ENCODE measurements at regions not wholly inside any gene's neighbourhood (a gene's known extent, or its start where the extent isn't known, plus 50 kb on each side); places are given as distances from the start of the nearest gene placed in this dataset.

DNA sequence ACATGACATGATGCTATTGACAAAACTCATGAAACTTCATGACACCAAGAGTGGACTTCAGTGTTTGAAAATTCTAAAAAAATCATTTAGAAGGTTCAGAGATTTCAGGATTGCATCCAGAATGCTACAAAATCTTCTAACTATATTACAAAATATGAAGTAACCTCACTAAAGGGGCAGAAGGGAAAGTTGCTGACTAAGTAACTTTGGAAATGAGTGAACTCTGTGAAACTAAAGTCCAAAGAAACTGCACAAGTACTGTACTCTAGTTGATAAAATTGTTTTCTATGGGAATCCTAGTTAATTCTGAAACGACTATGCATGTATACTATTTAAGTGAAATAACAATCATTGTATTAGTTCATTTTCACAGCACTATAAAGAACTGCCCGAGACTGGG is 184.4 kb downstream of the LYPLAL1 start:
- TF ChIP-seq, protein P1, sequence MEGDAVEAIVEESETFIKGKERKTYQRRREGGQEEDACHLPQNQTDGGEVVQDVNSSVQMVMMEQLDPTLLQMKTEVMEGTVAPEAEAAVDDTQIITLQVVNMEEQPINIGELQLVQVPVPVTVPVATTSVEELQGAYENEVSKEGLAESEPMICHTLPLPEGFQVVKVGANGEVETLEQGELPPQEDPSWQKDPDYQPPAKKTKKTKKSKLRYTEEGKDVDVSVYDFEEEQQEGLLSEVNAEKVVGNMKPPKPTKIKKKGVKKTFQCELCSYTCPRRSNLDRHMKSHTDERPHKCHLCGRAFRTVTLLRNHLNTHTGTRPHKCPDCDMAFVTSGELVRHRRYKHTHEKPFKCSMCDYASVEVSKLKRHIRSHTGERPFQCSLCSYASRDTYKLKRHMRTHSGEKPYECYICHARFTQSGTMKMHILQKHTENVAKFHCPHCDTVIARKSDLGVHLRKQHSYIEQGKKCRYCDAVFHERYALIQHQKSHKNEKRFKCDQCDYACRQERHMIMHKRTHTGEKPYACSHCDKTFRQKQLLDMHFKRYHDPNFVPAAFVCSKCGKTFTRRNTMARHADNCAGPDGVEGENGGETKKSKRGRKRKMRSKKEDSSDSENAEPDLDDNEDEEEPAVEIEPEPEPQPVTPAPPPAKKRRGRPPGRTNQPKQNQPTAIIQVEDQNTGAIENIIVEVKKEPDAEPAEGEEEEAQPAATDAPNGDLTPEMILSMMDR (IDR thresholded peaks at IDR 0.05; ENCODE audit: insufficient read depth, low read length, missing control alignments): no peak
- ChIA-PET CTCF (no interaction called here), POLR2A (no interaction called here)
- DNase-seq (ENCODE audit: low read depth, low spot score): no peak
- no peak overlapping the region for H3K4me3 ChIP-seq (ENCODE audit: low read depth, low read length)

DNA sequence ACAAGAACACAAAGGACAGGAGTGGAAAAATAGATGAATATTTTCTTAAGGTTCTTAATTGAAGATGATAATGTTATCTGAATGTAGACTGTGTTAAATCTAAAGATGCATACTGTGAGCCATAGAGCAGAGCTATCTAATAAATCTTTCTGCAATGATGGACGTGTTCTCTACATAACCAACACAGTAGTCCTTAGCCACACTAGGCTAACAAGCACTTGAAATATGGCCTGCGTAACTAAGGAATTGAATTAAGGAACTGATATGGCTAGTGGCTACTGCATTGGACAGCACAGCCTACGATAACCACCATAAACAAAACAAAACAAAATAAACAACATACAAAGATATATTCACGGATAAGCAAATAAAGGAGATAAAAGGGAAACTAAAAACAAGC is 181.3 kb downstream of the LYPLAL1 start:
- CTCF ChIA-PET: no interaction called here

DNA sequence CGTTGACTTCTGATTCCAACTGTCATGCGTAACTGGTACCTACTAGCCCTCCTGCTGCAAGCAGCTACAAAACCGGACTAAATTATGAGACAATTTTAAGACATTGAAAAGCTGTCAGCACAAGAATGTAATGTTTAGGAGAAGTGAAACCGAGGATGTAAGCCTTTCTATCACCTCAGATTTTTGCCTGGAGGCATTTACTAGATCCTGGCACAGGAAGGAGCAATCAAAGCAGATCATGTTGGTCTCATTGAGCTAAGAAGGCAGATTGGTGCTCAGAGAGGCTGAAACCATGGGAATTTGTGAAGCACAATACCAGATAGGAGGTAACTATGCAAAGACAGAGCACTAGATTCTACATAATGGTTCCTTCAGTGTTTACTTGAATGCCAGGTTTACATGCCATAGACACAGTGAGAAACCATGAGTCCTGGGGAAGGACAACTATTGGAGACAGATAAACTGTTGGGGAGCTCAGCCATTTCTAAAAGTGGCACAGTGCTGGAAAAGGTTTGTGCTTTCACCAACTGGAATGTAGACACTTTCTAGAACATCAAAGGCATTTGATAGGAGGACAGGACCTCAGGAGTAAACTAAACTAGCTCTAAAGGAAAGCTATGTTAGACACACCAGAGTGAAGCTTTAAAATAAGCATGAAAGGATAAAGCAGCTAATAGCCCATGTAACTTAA is 179.4 kb downstream of the LYPLAL1 start:
- ChIA-PET CTCF (interaction anchor here (1.4 kb wide), 1 partner anchor 33 kb away, joined by 3 read pairs; no protein-coding TSS in a partner anchor), POLR2A (no interaction called here)
- TF ChIP-seq, protein P1 (IDR thresholded peaks at IDR 0.05; ENCODE audit: insufficient read depth, low read length, missing control alignments): no peak
- DNase-seq (ENCODE audit: low read depth, low spot score): no peak
- H3K4me3 ChIP-seq (ENCODE audit: low read depth, low read length): no peak overlapping the region

More for the DNA sequence above, 181.3 kb downstream of the LYPLAL1 start:
- H3K4me3 ChIP-seq (ENCODE audit: low read depth, low read length): no peak overlapping the region
- TF ChIP-seq, protein P1 (IDR thresholded peaks at IDR 0.05; ENCODE audit: insufficient read depth, low read length, missing control alignments): no peak
- DNase-seq (ENCODE audit: low read depth, low spot score): no peak
- POLR2A ChIA-PET: no interaction called here

DNA sequence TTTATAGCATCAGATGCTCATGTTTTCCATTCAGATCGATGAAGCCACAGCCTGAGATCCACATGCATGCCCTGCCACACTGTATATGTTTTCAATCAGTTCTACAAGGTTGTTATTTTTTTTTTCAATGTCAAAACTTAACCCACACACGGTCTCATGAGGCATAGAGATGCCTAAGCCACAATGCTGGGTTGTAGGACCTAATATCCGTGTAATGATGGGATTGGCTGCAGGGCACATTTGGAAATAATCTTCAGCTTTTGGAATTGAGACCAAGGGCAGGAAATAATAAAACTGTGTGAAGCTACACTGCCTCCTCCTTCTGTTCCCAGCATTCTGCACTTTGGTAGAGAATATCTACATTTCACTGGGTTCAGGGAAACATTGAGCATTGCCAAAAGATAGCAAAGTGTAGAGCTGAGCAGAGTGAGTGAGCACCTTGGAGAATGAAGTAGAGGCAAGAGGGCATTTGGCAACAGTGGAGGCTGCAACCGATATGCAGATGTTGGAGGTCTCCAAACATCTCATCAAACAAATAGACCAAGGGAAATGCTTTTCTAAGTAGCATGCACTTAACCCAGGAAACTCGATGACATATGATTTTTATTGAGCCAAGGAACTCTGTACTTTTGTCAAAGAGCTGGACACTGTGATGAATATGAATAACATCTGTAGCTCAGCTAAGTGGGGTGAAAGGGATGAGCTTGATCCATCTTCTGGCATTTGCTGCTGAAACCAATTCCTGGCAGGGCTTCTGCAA is 176.7 kb downstream of the LYPLAL1 start:
- DNase-seq (ENCODE audit: low read depth, low spot score): no peak
- ChIA-PET CTCF (interaction anchor here (1.4 kb wide), 1 partner anchor 35 kb away, joined by 3 read pairs; no protein-coding TSS in a partner anchor), POLR2A (interaction anchor here (0.7 kb wide), 1 partner anchor 177 kb away, joined by 3 read pairs; the partner anchor contains the start of gene LYPLAL1)
- no peak overlapping the region for H3K4me3 ChIP-seq (ENCODE audit: low read depth, low read length)
- TF ChIP-seq, protein P1 (IDR thresholded peaks at IDR 0.05; ENCODE audit: insufficient read depth, low read length, missing control alignments): no peak

DNA sequence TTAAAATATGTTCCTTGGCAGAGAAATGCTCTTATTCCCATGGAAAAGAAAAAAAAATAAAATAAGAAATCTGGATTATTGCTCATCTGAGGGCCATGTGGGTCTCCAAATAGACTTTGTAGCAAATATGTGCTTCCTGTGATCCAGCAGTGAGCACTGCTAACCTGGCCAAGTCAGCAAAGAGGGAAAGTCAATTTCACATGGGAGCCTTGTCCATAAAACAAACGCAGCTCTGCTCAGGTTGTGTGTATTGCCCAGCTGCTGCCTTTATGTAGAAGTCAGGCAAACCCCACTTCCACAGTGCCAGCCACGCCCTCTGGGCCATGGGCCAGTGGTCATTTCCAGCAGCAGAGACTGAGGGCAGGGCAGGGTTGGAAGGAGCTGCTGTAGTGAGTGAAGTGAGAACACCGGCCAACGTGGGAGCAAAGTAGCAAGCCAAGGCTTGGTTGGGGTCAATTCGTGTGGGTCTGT is 174.3 kb downstream of the LYPLAL1 start:
- TF ChIP-seq, protein P1 (IDR thresholded peaks at IDR 0.05; ENCODE audit: insufficient read depth, low read length, missing control alignments): no peak
- no peak for DNase-seq (ENCODE audit: low read depth, low spot score)
- H3K4me3 ChIP-seq (ENCODE audit: low read depth, low read length): no peak overlapping the region
- POLR2A ChIA-PET: no interaction called here
- CTCF ChIA-PET: interaction anchor here (1.2 kb wide), 1 partner anchor 21 kb away, joined by 3 read pairs; no protein-coding TSS in a partner anchor

DNA sequence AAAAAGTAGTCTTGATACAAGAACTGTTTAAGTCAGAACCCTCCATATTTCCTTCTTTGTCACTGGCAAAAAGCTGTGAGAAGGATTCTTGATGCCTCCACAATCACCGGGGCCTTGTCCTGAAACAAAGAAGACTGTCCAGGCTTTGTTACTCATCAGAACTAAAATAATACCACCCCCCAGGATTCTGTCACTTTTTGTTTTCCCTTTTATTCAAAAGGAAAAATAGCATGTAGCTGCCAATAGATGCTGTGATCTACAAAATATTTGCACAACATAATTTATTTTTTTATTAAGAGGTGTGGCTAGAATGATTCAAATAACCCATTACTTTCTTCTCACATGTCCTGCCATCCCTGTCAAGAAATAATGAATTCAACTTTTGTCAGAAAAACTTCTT is 173.7 kb downstream of the LYPLAL1 start:
- TF ChIP-seq, protein P1 (IDR thresholded peaks at IDR 0.05; ENCODE audit: insufficient read depth, low read length, missing control alignments): no peak
- ChIA-PET POLR2A (no interaction called here), CTCF (no interaction called here)
- no peak for DNase-seq (ENCODE audit: low read depth, low spot score)
- no peak overlapping the region for H3K4me3 ChIP-seq (ENCODE audit: low read depth, low read length)
